Lower leg skin (tissue), 3 donors: ENCODE measurements at regions not wholly inside any gene's neighbourhood (a gene's known extent, or its start where the extent isn't known, plus 50 kb on each side); places are given as distances from the start of the nearest gene placed in this dataset.

Experiments used
- CTCF ChIP-seq, 3 donors: fragments of 450-650 bp; IDR thresholded peaks; one replicate each; pipeline ENCODE4 v1.5.1; 2016; ENCODE audit warnings: antibody characterized with exemption in 3 of 3, mild to moderate bottlenecking in 3 of 3, moderate library complexity in 2 of 3
- POLR2A ChIP-seq, 2 donors: fragments of 450-650 bp; IDR thresholded peaks; one replicate each; pipeline ENCODE4 v1.6.1; 2016 to 2017; ENCODE audit warnings: antibody characterized with exemption in 2 of 2, mild to moderate bottlenecking in 1 of 2, moderate library complexity in 1 of 2

- no peak for TF ChIP-seq POLR2A (IDR thresholded peaks at IDR 0.05)
- no peak for TF ChIP-seq CTCF (IDR thresholded peaks at IDR 0.05)
Observed at GRCh38 chr10:56296618-56297017, 64.4 kb downstream of the ZWINT start.
